GM12891 (cell line): ENCODE measurements at regions not wholly inside any gene's neighbourhood (a gene's known extent, or its start where the extent isn't known, plus 50 kb on each side); places are given as distances from the start of the nearest gene placed in this dataset.
"Not testable (repeated sequence)": the region's sequence is repeated elsewhere in the genome, so short reads cannot be mapped to it uniquely, and the experiment has no call there.

Experiments
- POLR2A ChIP-seq: IDR thresholded peaks from 2 replicates; pipeline ENCODE4 v1.6.1; 2011; ENCODE audit warnings: low read depth, low read length, control low read depth
- POLR2AphosphoS5 ChIP-seq: IDR thresholded peaks from 2 replicates; pipeline ENCODE4 v1.6.1; 2011; ENCODE audit warnings: low read depth, low read length, control low read depth

DNA sequence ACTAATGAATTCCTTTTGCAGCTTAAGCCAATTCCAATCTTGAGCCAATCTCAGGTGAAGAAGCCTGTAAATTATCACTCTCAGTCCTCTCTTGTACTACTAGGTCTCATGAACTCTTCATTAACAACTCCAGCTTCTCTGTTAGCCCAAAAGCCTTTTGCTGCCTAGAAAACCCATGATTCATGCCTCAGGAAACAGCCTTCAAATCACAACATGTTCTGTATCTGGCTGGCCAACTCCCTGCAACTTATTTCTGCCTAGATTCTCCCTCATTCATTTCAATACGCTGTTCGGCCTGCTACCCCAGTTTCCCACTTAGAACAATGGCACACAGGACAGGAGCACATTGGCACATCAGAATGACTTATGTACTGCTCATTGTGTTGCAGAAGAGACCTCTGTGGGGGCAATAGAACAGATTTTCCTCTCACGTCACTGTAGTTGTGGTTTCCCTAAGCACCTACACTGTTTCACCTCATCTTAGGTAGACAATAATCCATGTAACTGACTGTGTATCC, 395.4 kb downstream of the OR4F29 start:
- TF ChIP-seq POLR2AphosphoS5, POLR2A: not testable (repeated sequence)
